Activated CD8-positive, alpha-beta memory T cell treated with anti-CD3 and anti-CD28 coated beads for 36 hours (primary cell): ENCODE measurements at regions not wholly inside any gene's neighbourhood (a gene's known extent, or its start where the extent isn't known, plus 50 kb on each side); places are given as distances from the start of the nearest gene placed in this dataset.

Experiments used
- CTCF ChIA-PET: fragments of 350-600 bp; sonication (Branson Sonifier 250); formaldehyde crosslinking; loops from one replicate; lab custom pipeline; 2021; ENCODE audit warnings: antibody characterized with exemption; lab: Charles Lee
- POLR2A ChIA-PET: fragments of 350-600 bp; sonication (Branson Sonifier 250); formaldehyde crosslinking; loops from one replicate; lab custom pipeline; 2021; ENCODE audit warnings: antibody characterized with exemption; lab: Charles Lee

GRCh38 chr12:102735104-102735503, 181.9 kb downstream of the PAH start:
- ChIA-PET POLR2A (no interaction called here), CTCF (no interaction called here)

GRCh38 chr12:102730996-102731395, 186.0 kb downstream of the PAH start:
- CTCF ChIA-PET = no interaction called here
- POLR2A ChIA-PET = no interaction called here

GRCh38 chr12:102728506-102729242, 188.4 kb downstream of the PAH start:
- CTCF ChIA-PET = no interaction called here
- POLR2A ChIA-PET = no interaction called here

GRCh38 chr12:102726686-102727085, 190.4 kb downstream of the PAH start:
- POLR2A ChIA-PET = no interaction called here
- CTCF ChIA-PET = no interaction called here

GRCh38 chr12:102722147-102722546, 194.9 kb downstream of the PAH start:
- POLR2A ChIA-PET = no interaction called here
- CTCF ChIA-PET = no interaction called here

GRCh38 chr12:102708108-102708507, 208.9 kb downstream of the PAH start:
- ChIA-PET CTCF (no interaction called here), POLR2A (no interaction called here)

- CTCF ChIA-PET = no interaction called here
- POLR2A ChIA-PET = no interaction called here
Measured at GRCh38 chr12:102702447-102703114, 214.5 kb downstream of the PAH start.

- CTCF ChIA-PET = no interaction called here
- POLR2A ChIA-PET = no interaction called here
Measured at GRCh38 chr12:102696045-102696444, 215.7 kb upstream of the IGF1 start.

GRCh38 chr12:102694903-102695302, 214.5 kb upstream of the IGF1 start:
- ChIA-PET CTCF (no interaction called here), POLR2A (no interaction called here)

- ChIA-PET CTCF (interaction anchor here (0.7 kb wide), 1 partner anchor 282 kb away, joined by 3 read pairs; no protein-coding TSS in a partner anchor), POLR2A (no interaction called here)
Measured at GRCh38 chr12:102691773-102692555, 211.6 kb upstream of the IGF1 start.

- CTCF ChIA-PET = no interaction called here
- POLR2A ChIA-PET = no interaction called here
Measured at GRCh38 chr12:102690253-102690652, 209.9 kb upstream of the IGF1 start.

- POLR2A ChIA-PET = no interaction called here
- CTCF ChIA-PET = no interaction called here
Measured at GRCh38 chr12:102689701-102690100, 209.3 kb upstream of the IGF1 start.

- ChIA-PET CTCF (no interaction called here), POLR2A (no interaction called here)
Measured at GRCh38 chr12:102687523-102687922, 207.2 kb upstream of the IGF1 start.

- ChIA-PET POLR2A (no interaction called here), CTCF (no interaction called here)
Measured at GRCh38 chr12:102685841-102686240, 205.5 kb upstream of the IGF1 start.

GRCh38 chr12:102685172-102685571, 204.8 kb upstream of the IGF1 start:
- POLR2A ChIA-PET = no interaction called here
- CTCF ChIA-PET = no interaction called here

- CTCF ChIA-PET = no interaction called here
- POLR2A ChIA-PET = no interaction called here
Measured at GRCh38 chr12:102682366-102683289, 202.3 kb upstream of the IGF1 start.

- ChIA-PET CTCF (no interaction called here), POLR2A (no interaction called here)
Measured at GRCh38 chr12:102681747-102682146, 201.4 kb upstream of the IGF1 start.

- POLR2A ChIA-PET = no interaction called here
- CTCF ChIA-PET = no interaction called here
Measured at GRCh38 chr12:102681309-102681708, 200.9 kb upstream of the IGF1 start.

- ChIA-PET POLR2A (no interaction called here), CTCF (no interaction called here)
Measured at GRCh38 chr12:102680304-102680703, 199.9 kb upstream of the IGF1 start.

- ChIA-PET CTCF (no interaction called here), POLR2A (no interaction called here)
Measured at GRCh38 chr12:102676812-102677211, 196.4 kb upstream of the IGF1 start.
